HEK293 (cell line): ENCODE measurements at regions not wholly inside any gene's neighbourhood (a gene's known extent, or its start where the extent isn't known, plus 50 kb on each side); places are given as distances from the start of the nearest gene placed in this dataset.

ENCODE experiments used
- CTCF ChIA-PET: fragments of 350-600 bp; formaldehyde crosslinking; extraction: SDS; loops from one replicate; lab custom pipeline; 2021; ENCODE audit warnings: antibody characterized with exemption; lab: Yijun Ruan, JAX
- POLR2A ChIA-PET: fragments of 300-600 bp; formaldehyde crosslinking; extraction: SDS; loops from one replicate; lab custom pipeline; 2020; ENCODE audit warnings: antibody characterized with exemption, inconsistent platforms; lab: Yijun Ruan, JAX
- H3K27ac ChIP-seq: fragments of 200-500 bp; sonication (Bioruptor generic); 2 replicates; pipeline ENCODE4 v1.5.1; 2014; ENCODE audit warnings: low read depth, low read length, control low read depth, inconsistent platforms; ENCODE audit errors: extremely low read depth
- H3K36me3 ChIP-seq, 2 experiments: fragments of 200-500 bp in 1 of 2; sonication (Bioruptor generic) in 1 of 2; 1 replicate in 1 of 2; 2 replicates in 1 of 2; pipeline ENCODE4 v1.5.1; 2014 to 2017; ENCODE audit warnings: inconsistent platforms in 2 of 2, low read length in 2 of 2; ENCODE audit not compliant: control insufficient read depth in 2 of 2, insufficient read depth in 1 of 2
- H3K4me1 ChIP-seq: fragments of 200-500 bp; sonication (Bioruptor generic); 2 replicates; pipeline ENCODE4 v1.5.1; 2014; ENCODE audit warnings: mild to moderate bottlenecking, low read length, inconsistent platforms; ENCODE audit not compliant: control insufficient read depth, insufficient read depth
- H3K4me3 ChIP-seq: 2 replicates; pipeline ENCODE4 v1.5.1; 2011; ENCODE audit warnings: low read depth, mild to moderate bottlenecking, control low read depth, low read length, moderate library complexity
- H3K9me3 ChIP-seq: fragments of 200-500 bp; sonication (Bioruptor generic); 2 replicates; pipeline ENCODE4 v1.5.1; 2014; ENCODE audit warnings: low read depth, low read length, inconsistent platforms; ENCODE audit not compliant: control insufficient read depth, insufficient read depth
- EGR2 ChIP-seq: fragments of 450-650 bp; formaldehyde crosslinking; IDR thresholded peaks from 2 replicates; pipeline ENCODE4 v1.5.1; 2016; ENCODE audit warnings: low read depth, missing biosample characterization, missing genetic modification characterization
- FEZF1 ChIP-seq: fragments of 450-650 bp; formaldehyde crosslinking; IDR thresholded peaks from 2 replicates; pipeline ENCODE4 v1.5.1; 2016; ENCODE audit warnings: missing biosample characterization, missing genetic modification characterization
- GLI2 ChIP-seq: fragments of 450-650 bp; formaldehyde crosslinking; IDR thresholded peaks from 2 replicates; pipeline ENCODE4; 2017; ENCODE audit warnings: missing biosample characterization, missing genetic modification characterization, low read depth, borderline replicate concordance
- KLF8 ChIP-seq: fragments of 450-650 bp; formaldehyde crosslinking; IDR thresholded peaks from 2 replicates; pipeline ENCODE4 v1.5.1; 2016; ENCODE audit warnings: missing biosample characterization, missing genetic modification characterization
- SCRT1 ChIP-seq: fragments of 450-650 bp; formaldehyde crosslinking; IDR thresholded peaks from 2 replicates; pipeline ENCODE4 v1.5.1; 2016; ENCODE audit warnings: missing biosample characterization, missing genetic modification characterization, borderline replicate concordance
- ZBTB17 ChIP-seq: fragments of 450-650 bp; formaldehyde crosslinking; IDR thresholded peaks from 2 replicates; pipeline ENCODE4 v1.5.1; 2016; ENCODE audit warnings: missing biosample characterization, missing genetic modification characterization
- ZBTB21 ChIP-seq: fragments of 450-650 bp; formaldehyde crosslinking; IDR thresholded peaks from 2 replicates; pipeline ENCODE4 v1.5.1; 2017; ENCODE audit warnings: missing biosample characterization, missing genetic modification characterization
- ZNF140 ChIP-seq: fragments of 450-650 bp; formaldehyde crosslinking; IDR thresholded peaks from 2 replicates; pipeline ENCODE4 v1.5.1; 2016; ENCODE audit warnings: missing biosample characterization, missing genetic modification characterization
- ZNF169 ChIP-seq: fragments of 450-650 bp; formaldehyde crosslinking; IDR thresholded peaks from 2 replicates; pipeline ENCODE4 v1.5.1; 2016; ENCODE audit warnings: missing biosample characterization, missing genetic modification characterization
- ZNF280D ChIP-seq: fragments of 450-650 bp; formaldehyde crosslinking; IDR thresholded peaks from 2 replicates; pipeline ENCODE4 v1.5.1; 2016; ENCODE audit warnings: missing biosample characterization, missing genetic modification characterization
- ZNF341 ChIP-seq: fragments of 450-650 bp; formaldehyde crosslinking; IDR thresholded peaks from 2 replicates; pipeline ENCODE4; 2016; ENCODE audit warnings: low read depth, missing biosample characterization, missing genetic modification characterization
- ZNF362 ChIP-seq: fragments of 450-650 bp; formaldehyde crosslinking; IDR thresholded peaks from 2 replicates; pipeline ENCODE4 v1.5.1; 2016; ENCODE audit warnings: missing biosample characterization, missing genetic modification characterization
- ZNF366 ChIP-seq: fragments of 450-650 bp; formaldehyde crosslinking; conservative IDR thresholded peaks from 2 replicates; pipeline ENCODE4 v1.5.1; 2016; ENCODE audit warnings: missing biosample characterization, missing genetic modification characterization
- ZNF416 ChIP-seq: fragments of 450-650 bp; formaldehyde crosslinking; IDR thresholded peaks from 2 replicates; pipeline ENCODE4 v1.5.1; 2016; ENCODE audit warnings: missing biosample characterization, missing genetic modification characterization
- ZNF530 ChIP-seq: fragments of 450-650 bp; formaldehyde crosslinking; IDR thresholded peaks from 2 replicates; pipeline ENCODE4 v1.5.1; 2016; ENCODE audit warnings: low read depth, missing biosample characterization, missing genetic modification characterization
- ZNF548 ChIP-seq: fragments of 450-650 bp; formaldehyde crosslinking; IDR thresholded peaks from 2 replicates; pipeline ENCODE4 v1.5.1; 2016; ENCODE audit warnings: missing biosample characterization, missing genetic modification characterization
- ZNF555 ChIP-seq: fragments of 450-650 bp; formaldehyde crosslinking; conservative IDR thresholded peaks from 2 replicates; pipeline ENCODE4 v1.5.1; 2017; ENCODE audit warnings: missing biosample characterization, mild to moderate bottlenecking, missing genetic modification characterization, inconsistent platforms
- ZNF600 ChIP-seq: fragments of 450-650 bp; formaldehyde crosslinking; IDR thresholded peaks from 2 replicates; pipeline ENCODE4 v1.5.1; 2016; ENCODE audit warnings: missing biosample characterization, missing genetic modification characterization
- ZNF629 ChIP-seq: fragments of 450-650 bp; formaldehyde crosslinking; IDR thresholded peaks from 2 replicates; pipeline ENCODE4 v1.5.1; 2017; ENCODE audit warnings: missing biosample characterization, missing genetic modification characterization
- ZNF677 ChIP-seq: fragments of 450-650 bp; IDR thresholded peaks from 2 replicates; pipeline ENCODE4 v1.5.0; 2018; ENCODE audit warnings: missing biosample characterization, mild to moderate bottlenecking, missing genetic modification characterization, moderate library complexity
- ZSCAN16 ChIP-seq: fragments of 450-650 bp; formaldehyde crosslinking; IDR thresholded peaks from 2 replicates; pipeline ENCODE4 v1.5.1; 2016; ENCODE audit warnings: missing biosample characterization, missing genetic modification characterization
- ZSCAN23 ChIP-seq: fragments of 450-650 bp; formaldehyde crosslinking; IDR thresholded peaks from 2 replicates; pipeline ENCODE4 v1.5.1; 2016; ENCODE audit warnings: missing biosample characterization, missing genetic modification characterization
- TF ChIP-seq, protein P1 (sequence below): fragments of 450-650 bp; formaldehyde crosslinking; conservative IDR thresholded peaks from 2 replicates; pipeline ENCODE4 v1.5.1; 2016; ENCODE audit warnings: low read depth, missing biosample characterization, missing genetic modification characterization

DNA sequence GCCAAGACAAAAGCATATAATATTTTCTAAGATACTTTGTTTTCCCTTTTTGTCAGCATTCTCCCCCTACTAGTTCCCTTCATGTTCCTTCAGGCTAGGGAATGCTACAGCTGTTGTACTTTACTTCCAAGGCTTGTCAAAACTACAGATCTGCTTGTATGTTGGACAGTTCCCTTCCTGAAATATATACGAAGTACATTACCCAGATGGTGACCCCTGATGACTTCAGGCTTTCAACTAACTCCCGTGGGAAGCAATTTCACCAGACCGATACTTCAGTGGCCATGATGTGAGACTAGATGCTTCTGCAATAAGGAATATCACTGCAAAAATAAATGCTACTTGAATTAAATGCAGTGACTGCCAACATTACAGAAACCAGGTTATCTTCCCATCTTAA is 332.8 kb downstream of the SH2D1A start:
- TF ChIP-seq ZNF600 (tag by site-specific recombination) (no peak), ZNF366 (tag by site-specific recombination) (no peak), ZNF280D (tag by site-specific recombination) (no peak), GLI2 (tag by site-specific recombination) (no peak), ZNF677 (tag by site-specific recombination) (no peak), ZBTB21 (no peak), ZNF548 (tag by site-specific recombination) (no peak)
- H3K27ac ChIP-seq: no peak overlapping the region

GRCh38 chrX:124680287-124680686 is 333.9 kb downstream of the SH2D1A start:
- no peak for TF ChIP-seq SCRT1 (tag by site-specific recombination)
- Histone ChIP-seq H3K4me1 (no peaks in the 10 kb centered on the region), H3K36me3 (no peaks in the 10 kb centered on the region), H3K27ac (no peak overlapping the region), H3K9me3 (no peaks in the 10 kb centered on the region), H3K4me3 (no peak overlapping the region)
- ChIA-PET CTCF (no interaction called here), POLR2A (no interaction called here)

More for the DNA sequence above, 332.8 kb downstream of the SH2D1A start:
- Histone ChIP-seq H3K4me3 (no peak overlapping the region), H3K9me3 (no peaks in the 10 kb centered on the region), H3K36me3 (no peaks in the 10 kb centered on the region), H3K4me1 (no peaks in the 10 kb centered on the region)
- ChIA-PET CTCF (no interaction called here), POLR2A (no interaction called here)

DNA sequence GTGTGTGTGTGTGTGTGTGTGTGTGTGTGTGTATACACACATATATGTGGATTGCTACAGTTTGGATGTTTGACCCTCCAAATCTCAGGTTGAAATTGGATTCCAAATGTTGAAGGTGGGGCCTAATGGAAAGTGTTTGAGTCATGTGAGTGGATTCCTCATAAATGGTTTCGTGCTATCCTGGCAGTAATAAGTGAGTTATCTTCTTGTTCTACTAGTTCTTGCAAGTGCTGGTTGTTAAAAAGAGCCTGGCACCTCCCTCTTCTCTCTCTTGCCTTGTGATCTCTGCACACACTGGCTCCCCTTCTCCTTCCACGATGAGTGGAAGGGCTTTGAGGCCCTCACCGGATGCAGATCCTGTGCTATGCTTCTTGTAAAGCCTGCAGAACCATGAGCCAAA is 344.1 kb downstream of the SH2D1A start:
- TF ChIP-seq ZBTB17 (no peak), ZNF530 (no peak), ZSCAN23 (tag by site-specific recombination) (no peak), ZNF140 (no peak), ZSCAN16 (no peak), ZNF416 (tag by site-specific recombination) (no peak), FEZF1 (tag by site-specific recombination) (no peak), ZNF341 (tag by site-specific recombination) (no peak), KLF8 (no peak)
- CTCF ChIA-PET: no interaction called here

GRCh38 chrX:124699876-124700275 is 353.5 kb downstream of the SH2D1A start:
- H3K9me3 ChIP-seq: no peaks in the 10 kb centered on the region
- no peak overlapping the region for H3K27ac ChIP-seq
- ChIA-PET CTCF (no interaction called here), POLR2A (no interaction called here)
- no peaks in the 10 kb centered on the region for H3K36me3 ChIP-seq
- H3K4me1 ChIP-seq: no peaks in the 10 kb centered on the region
- H3K4me3 ChIP-seq: no peak overlapping the region
- no peak for TF ChIP-seq ZNF169 (tag by site-specific recombination)
- TF ChIP-seq EGR2: no peak
- no peak for TF ChIP-seq ZNF629 (tag by site-specific recombination)
- TF ChIP-seq ZNF555 (tag by site-specific recombination): no peak
- TF ChIP-seq, protein P1, sequence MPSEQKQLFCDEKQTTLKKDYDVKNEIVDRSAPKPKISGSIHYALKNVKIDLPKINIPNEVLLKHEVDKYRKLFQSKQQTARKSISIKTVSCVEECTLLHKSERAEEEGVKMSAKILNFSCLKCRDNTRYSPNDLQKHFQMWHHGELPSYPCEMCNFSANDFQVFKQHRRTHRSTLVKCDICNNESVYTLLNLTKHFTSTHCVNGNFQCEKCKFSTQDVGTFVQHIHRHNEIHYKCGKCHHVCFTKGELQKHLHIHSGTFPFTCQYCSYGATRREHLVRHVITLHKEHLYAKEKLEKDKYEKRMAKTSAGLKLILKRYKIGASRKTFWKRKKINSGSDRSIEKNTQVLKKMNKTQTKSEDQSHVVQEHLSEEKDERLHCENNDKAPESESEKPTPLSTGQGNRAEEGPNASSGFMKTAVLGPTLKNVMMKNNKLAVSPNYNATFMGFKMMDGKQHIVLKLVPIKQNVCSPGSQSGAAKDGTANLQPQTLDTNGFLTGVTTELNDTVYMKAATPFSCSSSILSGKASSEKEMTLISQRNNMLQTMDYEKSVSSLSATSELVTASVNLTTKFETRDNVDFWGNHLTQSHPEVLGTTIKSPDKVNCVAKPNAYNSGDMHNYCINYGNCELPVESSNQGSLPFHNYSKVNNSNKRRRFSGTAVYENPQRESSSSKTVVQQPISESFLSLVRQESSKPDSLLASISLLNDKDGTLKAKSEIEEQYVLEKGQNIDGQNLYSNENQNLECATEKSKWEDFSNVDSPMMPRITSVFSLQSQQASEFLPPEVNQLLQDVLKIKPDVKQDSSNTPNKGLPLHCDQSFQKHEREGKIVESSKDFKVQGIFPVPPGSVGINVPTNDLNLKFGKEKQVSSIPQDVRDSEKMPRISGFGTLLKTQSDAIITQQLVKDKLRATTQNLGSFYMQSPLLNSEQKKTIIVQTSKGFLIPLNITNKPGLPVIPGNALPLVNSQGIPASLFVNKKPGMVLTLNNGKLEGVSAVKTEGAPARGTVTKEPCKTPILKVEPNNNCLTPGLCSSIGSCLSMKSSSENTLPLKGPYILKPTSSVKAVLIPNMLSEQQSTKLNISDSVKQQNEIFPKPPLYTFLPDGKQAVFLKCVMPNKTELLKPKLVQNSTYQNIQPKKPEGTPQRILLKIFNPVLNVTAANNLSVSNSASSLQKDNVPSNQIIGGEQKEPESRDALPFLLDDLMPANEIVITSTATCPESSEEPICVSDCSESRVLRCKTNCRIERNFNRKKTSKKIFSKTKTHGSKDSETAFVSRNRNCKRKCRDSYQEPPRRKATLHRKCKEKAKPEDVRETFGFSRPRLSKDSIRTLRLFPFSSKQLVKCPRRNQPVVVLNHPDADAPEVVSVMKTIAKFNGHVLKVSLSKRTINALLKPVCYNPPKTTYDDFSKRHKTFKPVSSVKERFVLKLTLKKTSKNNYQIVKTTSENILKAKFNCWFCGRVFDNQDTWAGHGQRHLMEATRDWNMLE (tag by site-specific recombination): no peak
- no peak for TF ChIP-seq ZNF362 (tag by site-specific recombination)

More for the DNA sequence above, 344.1 kb downstream of the SH2D1A start:
- Histone ChIP-seq H3K27ac (no peak overlapping the region), H3K4me3 (no peak overlapping the region), H3K9me3 (no peaks in the 10 kb centered on the region; the same call in 1 of the 2 replicates), H3K4me1 (no peaks in the 10 kb centered on the region), H3K36me3 (no peaks in the 10 kb centered on the region)
- POLR2A ChIA-PET: no interaction called here
